Hepatocyte (in vitro differentiated cells): ENCODE measurements at regions not wholly inside any gene's neighbourhood (a gene's known extent, or its start where the extent isn't known, plus 50 kb on each side); places are given as distances from the start of the nearest gene placed in this dataset.

Source experiments
- DNase-seq: peaks from one replicate; pipeline ENCODE4 v3.0.0-alpha.2; 2016; ENCODE audit warnings: low spot score
- H2AFZ ChIP-seq: fragments of 200-600 bp; sonication (generic); 2 replicates; pipeline ENCODE4 v1.6.0; 2016; ENCODE audit warnings: antibody characterized with exemption, mild to moderate bottlenecking
- H3K27ac ChIP-seq: fragments of 200-600 bp; sonication (generic); 2 replicates; pipeline ENCODE4 v1.5.1; 2016; ENCODE audit warnings: mild to moderate bottlenecking
- H3K27me3 ChIP-seq: fragments of 200-600 bp; sonication (generic); 2 replicates; pipeline ENCODE4 v1.6.1; 2016
- H3K36me3 ChIP-seq: fragments of 200-600 bp; sonication (generic); replicated peaks from 2 replicates; pipeline ENCODE4 v1.5.1; 2016; ENCODE audit warnings: low read depth; ENCODE audit not compliant: insufficient read depth
- H3K4me1 ChIP-seq: fragments of 200-600 bp; sonication (generic); 2 replicates; pipeline ENCODE4 v1.5.1; 2016; ENCODE audit warnings: mild to moderate bottlenecking, moderate library complexity; ENCODE audit not compliant: insufficient read depth
- H3K4me2 ChIP-seq: fragments of 200-600 bp; sonication (generic); 2 replicates; pipeline ENCODE4 v1.6.0; 2016
- H3K4me3 ChIP-seq: fragments of 200-600 bp; sonication (generic); 2 replicates; pipeline ENCODE4 v1.5.1; 2016; ENCODE audit warnings: mild to moderate bottlenecking
- H3K79me2 ChIP-seq: fragments of 200-600 bp; sonication (generic); 2 replicates; pipeline ENCODE4 v1.6.0; 2017; ENCODE audit warnings: mild to moderate bottlenecking
- H3K9me2 ChIP-seq: fragments of 200-600 bp; sonication (generic); replicated peaks from 2 replicates; pipeline ENCODE4 v1.6.0; 2017; ENCODE audit warnings: mild to moderate bottlenecking; ENCODE audit not compliant: insufficient read depth
- H3K9me3 ChIP-seq: fragments of 200-600 bp; sonication (generic); 2 replicates; pipeline ENCODE4 v1.5.1; 2016; ENCODE audit warnings: low read depth, mild to moderate bottlenecking
- H4K20me1 ChIP-seq: fragments of 200-600 bp; sonication (generic); 2 replicates; pipeline ENCODE4 v1.6.0; 2016; ENCODE audit warnings: mild to moderate bottlenecking; ENCODE audit not compliant: insufficient read depth, poor library complexity, severe bottlenecking
- CTCF ChIP-seq: fragments of 200-600 bp; sonication (generic); IDR thresholded peaks from 2 replicates; pipeline ENCODE4 v1.5.1; 2016; ENCODE audit warnings: antibody characterized with exemption, mild to moderate bottlenecking; ENCODE audit not compliant: poor library complexity
- EZH2 ChIP-seq: fragments of 200-600 bp; sonication (generic); IDR thresholded peaks from 2 replicates; pipeline ENCODE4 v1.6.1; 2016; ENCODE audit warnings: antibody characterized with exemption, mild to moderate bottlenecking, borderline replicate concordance
- EZH2phosphoT487 ChIP-seq: fragments of 200-600 bp; sonication (generic); IDR thresholded peaks from one replicate; pipeline ENCODE4 v1.6.1; 2018; ENCODE audit warnings: antibody characterized with exemption, mild to moderate bottlenecking, low read depth, moderate library complexity; ENCODE audit not compliant: unreplicated experiment, severe bottlenecking
- WGBS: methylation state at CpG from one replicate; pipeline ENCODE4 v1.1.6; 2016; ENCODE audit warnings: low lambda C conversion rate; ENCODE audit errors: missing lambda C conversion rate; 5-methylcytosine and 5-hydroxymethylcytosine counted together

- no peaks in the 10 kb centered on the region for H3K9me3 ChIP-seq
- TF ChIP-seq EZH2phosphoT487, result no peak
- no peak for TF ChIP-seq CTCF
- TF ChIP-seq EZH2, result no peak
- H3K9me2 ChIP-seq, result no peaks in the 10 kb centered on the region
- H3K4me3 ChIP-seq, result no peak overlapping the region
- H3K27ac ChIP-seq, result no peak overlapping the region
- H2AFZ ChIP-seq, result no peak overlapping the region
- H3K27me3 ChIP-seq, result no peaks in the 10 kb centered on the region
- H3K4me1 ChIP-seq, result no peaks in the 10 kb centered on the region
- no peaks in the 10 kb centered on the region for H4K20me1 ChIP-seq
- DNase-seq, result no peak
- no peak overlapping the region for H3K4me2 ChIP-seq
- WGBS, result 89% methylated on average over 4 of the region's 4 CpGs
- H3K36me3 ChIP-seq, result no peaks in the 10 kb centered on the region
- no peaks in the 10 kb centered on the region for H3K79me2 ChIP-seq
Measured at GRCh38 chr9:28341913-28342312, 768.6 kb upstream of the C9orf72 start.

GRCh38 chr9:28342815-28343338 lies 769.6 kb upstream of the C9orf72 start:
- Histone ChIP-seq H3K36me3 (no peaks in the 10 kb centered on the region), H3K27ac (no peak overlapping the region), H3K4me2 (no peak overlapping the region), H3K4me3 (no peak overlapping the region), H4K20me1 (no peaks in the 10 kb centered on the region), H2AFZ (no peak overlapping the region), H3K27me3 (no peaks in the 10 kb centered on the region), H3K9me3 (no peaks in the 10 kb centered on the region), H3K4me1 (no peaks in the 10 kb centered on the region), H3K79me2 (no peaks in the 10 kb centered on the region), H3K9me2 (no peaks in the 10 kb centered on the region)
- DNase-seq, result no peak
- 81% methylated on average over 2 of the region's 2 CpGs for WGBS
- no peak for TF ChIP-seq EZH2phosphoT487
- no peak for TF ChIP-seq CTCF
- no peak for TF ChIP-seq EZH2

GRCh38 chr9:28363151-28363562 lies 789.9 kb upstream of the C9orf72 start:
- H3K4me2 ChIP-seq, result no peak overlapping the region
- H3K9me3 ChIP-seq, result no peaks in the 10 kb centered on the region
- H3K4me1 ChIP-seq, result no peaks in the 10 kb centered on the region
- H3K27me3 ChIP-seq, result no peaks in the 10 kb centered on the region
- WGBS, result 36% methylated on average over 2 of the region's 2 CpGs
- H3K79me2 ChIP-seq, result no peaks in the 10 kb centered on the region
- TF ChIP-seq EZH2phosphoT487, result no peak
- no peak for TF ChIP-seq CTCF
- TF ChIP-seq EZH2, result no peak
- no peak overlapping the region for H3K4me3 ChIP-seq
- no peak overlapping the region for H3K27ac ChIP-seq
- H3K36me3 ChIP-seq, result no peaks in the 10 kb centered on the region
- no peaks in the 10 kb centered on the region for H4K20me1 ChIP-seq
- H3K9me2 ChIP-seq, result no peaks in the 10 kb centered on the region
- H2AFZ ChIP-seq, result no peak overlapping the region
- no peak for DNase-seq
